HepG2 (cell line): ENCODE measurements at regions not wholly inside any gene's neighbourhood (a gene's known extent, or its start where the extent isn't known, plus 50 kb on each side); places are given as distances from the start of the nearest gene placed in this dataset.
A peak's percentile ranks its signal among the peaks of the same experiment; 100 is the strongest.

ENCODE experiments used
- ATF1 ChIP-seq: IDR thresholded peaks from 2 replicates; pipeline ENCODE4 v1.6.1; 2016; ENCODE audit warnings: mild to moderate bottlenecking, control low read depth
- EP300 ChIP-seq, 3 experiments: sonication (generic) in 1 of 3; formaldehyde crosslinking in 1 of 3; IDR thresholded peaks; 2 replicates each; pipeline versions ENCODE4 v1.5.1 to v1.6.1; 2011 to 2020; ENCODE audit warnings: low read depth in 2 of 3, low read length in 2 of 3, borderline replicate concordance in 1 of 3, improper control_type of control experiment in 1 of 3, mild to moderate bottlenecking in 1 of 3, missing genetic modification reagents in 1 of 3, moderate library complexity in 1 of 3
- ERF ChIP-seq: IDR thresholded peaks from 2 replicates; pipeline ENCODE4 v1.6.1; 2018; ENCODE audit warnings: missing biosample characterization, missing genetic modification reagents
- GTF2F1 ChIP-seq: fragments of 150-350 bp; IDR thresholded peaks from 2 replicates; pipeline ENCODE4 v1.6.1; 2014; ENCODE audit warnings: low read length
- HMG20A ChIP-seq: IDR thresholded peaks from 2 replicates; pipeline ENCODE4 v1.6.1; 2016; ENCODE audit warnings: borderline replicate concordance
- JUND ChIP-seq: sonication (generic); formaldehyde crosslinking; IDR thresholded peaks from 2 replicates; pipeline ENCODE4 v1.8.0; 2022; ENCODE audit warnings: mild to moderate bottlenecking, missing genetic modification reagents
- MAFK ChIP-seq, 2 experiments: IDR thresholded peaks in 1 of 2; conservative IDR thresholded peaks in 1 of 2; 2 replicates each; pipeline ENCODE4 v1.6.1; 2011; ENCODE audit warnings: improper control_type of control experiment in 2 of 2, low read length in 2 of 2
- MAZ ChIP-seq, 2 experiments: sonication (generic) in 1 of 2; formaldehyde crosslinking in 1 of 2; IDR thresholded peaks; 2 replicates each; pipeline versions ENCODE4 v1.5.0 to v1.6.1; 2012 to 2020; ENCODE audit warnings: low read depth in 2 of 2, mild to moderate bottlenecking in 2 of 2, borderline replicate concordance in 1 of 2, improper control_type of control experiment in 1 of 2, low read length in 1 of 2, missing genetic modification reagents in 1 of 2, moderate library complexity in 1 of 2
- MEIS1 ChIP-seq: sonication (generic); formaldehyde crosslinking; IDR thresholded peaks from 2 replicates; pipeline ENCODE4 v1.9.0; 2021; ENCODE audit warnings: mild to moderate bottlenecking, missing genetic modification reagents, moderate library complexity, borderline replicate concordance
- SIX1 ChIP-seq: sonication (generic); formaldehyde crosslinking; IDR thresholded peaks from 2 replicates; pipeline ENCODE4 v1.4.0; 2020; ENCODE audit warnings: missing genetic modification reagents, borderline replicate concordance
- SRY ChIP-seq: sonication (generic); formaldehyde crosslinking; IDR thresholded peaks from 2 replicates; pipeline ENCODE4 v1.8.0; 2022; ENCODE audit warnings: mild to moderate bottlenecking, missing genetic modification reagents
- SUZ12 ChIP-seq: fragments of 150-350 bp; IDR thresholded peaks from 2 replicates; pipeline ENCODE4 v1.6.1; 2014; ENCODE audit warnings: low read depth, low read length
- ZFAT ChIP-seq: sonication (generic); formaldehyde crosslinking; conservative IDR thresholded peaks from 2 replicates; pipeline ENCODE4 v1.8.1; 2023; ENCODE audit warnings: missing genetic modification reagents, inconsistent platforms
- ZFP37 ChIP-seq: sonication (generic); formaldehyde crosslinking; IDR thresholded peaks from 2 replicates; pipeline ENCODE4 v1.4.0; 2020; ENCODE audit warnings: missing genetic modification reagents, borderline replicate concordance
- ZKSCAN1 ChIP-seq: fragments of 150-350 bp; IDR thresholded peaks from 2 replicates; pipeline ENCODE4 v1.6.1; 2014; ENCODE audit warnings: low read length
- ZNF296 ChIP-seq: sonication (generic); formaldehyde crosslinking; conservative IDR thresholded peaks from 2 replicates; pipeline ENCODE4 v1.5.0; 2020; ENCODE audit warnings: mild to moderate bottlenecking, missing genetic modification reagents
- ZNF556 ChIP-seq: sonication (generic); formaldehyde crosslinking; IDR thresholded peaks from 2 replicates; pipeline ENCODE4 v1.4.0; 2020; ENCODE audit warnings: mild to moderate bottlenecking, missing genetic modification reagents, borderline replicate concordance
- ZNF567 ChIP-seq: sonication (generic); formaldehyde crosslinking; IDR thresholded peaks from 2 replicates; pipeline ENCODE4 v1.8.1; 2023; ENCODE audit warnings: mild to moderate bottlenecking, missing genetic modification reagents, borderline replicate concordance
- ZSCAN22 ChIP-seq: sonication (generic); formaldehyde crosslinking; IDR thresholded peaks from 2 replicates; pipeline ENCODE4 v1.4.0; 2020; ENCODE audit warnings: mild to moderate bottlenecking, missing genetic modification reagents
- TF ChIP-seq, protein P1 (sequence below), 2 experiments: sonication (generic) in 1 of 2; formaldehyde crosslinking in 1 of 2; IDR thresholded peaks; 2 replicates each; pipeline versions ENCODE4 v1.4.0 to v1.6.1; 2018 to 2020; ENCODE audit warnings: missing genetic modification reagents in 2 of 2, borderline replicate concordance in 1 of 2, low read depth in 1 of 2, mild to moderate bottlenecking in 1 of 2, missing biosample characterization in 1 of 2
- TF ChIP-seq, protein P2 (sequence below): sonication (generic); formaldehyde crosslinking; IDR thresholded peaks from 2 replicates; pipeline ENCODE4 v1.4.0; 2020; ENCODE audit warnings: missing genetic modification reagents
- TF ChIP-seq, protein P3 (sequence below): IDR thresholded peaks from 2 replicates; pipeline ENCODE4 v1.6.1; 2016

DNA sequence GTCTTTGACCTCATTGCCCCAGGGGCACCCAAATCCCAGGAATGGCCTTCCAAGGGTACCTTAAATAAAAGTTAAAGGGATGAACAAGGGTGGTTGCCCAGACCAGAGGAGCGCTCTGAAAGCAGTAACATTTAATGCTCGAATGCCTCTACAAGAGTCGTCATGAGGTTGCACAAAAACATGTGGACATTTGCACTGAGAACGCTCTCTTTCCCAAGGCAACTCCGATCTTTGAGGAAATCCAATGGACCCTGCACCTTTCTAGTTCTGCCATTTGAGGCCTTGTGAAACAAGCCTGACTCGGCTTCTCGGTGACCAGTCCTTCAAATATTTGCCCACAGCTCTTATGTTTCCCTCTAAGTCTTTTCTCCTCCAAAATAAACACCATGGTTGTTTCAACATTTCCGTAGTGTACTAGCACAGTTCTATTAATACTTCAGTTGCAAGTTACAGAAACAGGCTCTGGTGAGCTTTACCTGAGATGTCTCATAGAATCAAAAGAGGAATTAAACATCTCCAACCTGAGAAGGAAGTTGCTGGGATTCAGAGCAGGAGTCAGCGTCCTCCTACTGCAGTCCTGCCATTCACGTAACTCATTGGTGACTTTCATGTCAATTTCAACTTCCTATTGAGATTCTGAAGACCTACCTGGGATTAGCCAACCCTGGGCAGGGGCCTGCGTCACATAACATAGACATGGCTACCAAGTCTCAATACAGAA lies 168.8 kb upstream of the RAI14 start (continued):
- TF ChIP-seq, protein P1, sequence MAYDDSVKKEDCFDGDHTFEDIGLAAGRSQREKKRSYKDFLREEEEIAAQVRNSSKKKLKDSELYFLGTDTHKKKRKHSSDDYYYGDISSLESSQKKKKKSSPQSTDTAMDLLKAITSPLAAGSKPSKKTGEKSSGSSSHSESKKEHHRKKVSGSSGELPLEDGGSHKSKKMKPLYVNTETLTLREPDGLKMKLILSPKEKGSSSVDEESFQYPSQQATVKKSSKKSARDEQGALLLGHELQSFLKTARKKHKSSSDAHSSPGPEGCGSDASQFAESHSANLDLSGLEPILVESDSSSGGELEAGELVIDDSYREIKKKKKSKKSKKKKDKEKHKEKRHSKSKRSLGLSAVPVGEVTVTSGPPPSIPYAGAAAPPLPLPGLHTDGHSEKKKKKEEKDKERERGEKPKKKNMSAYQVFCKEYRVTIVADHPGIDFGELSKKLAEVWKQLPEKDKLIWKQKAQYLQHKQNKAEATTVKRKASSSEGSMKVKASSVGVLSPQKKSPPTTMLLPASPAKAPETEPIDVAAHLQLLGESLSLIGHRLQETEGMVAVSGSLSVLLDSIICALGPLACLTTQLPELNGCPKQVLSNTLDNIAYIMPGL (CRISPR knock-in tag; IDR thresholded peaks at IDR 0.05; ENCODE audit: borderline replicate concordance in 1 of 2, low read depth in 1 of 2): peak; percentile 45 to 51; a peak in 2 of 4 replicates
- TF ChIP-seq GTF2F1 (no peak), ZNF296 (0 out of 2 replicates have a peak, but pooled peaks have one; percentile 34), MAFK (conservative IDR thresholded peaks at IDR 0.05 in 1 of 2, IDR thresholded peaks at IDR 0.05 in 1 of 2; ENCODE audit: low read length in 2 of 2) (peak; percentile 19 to 23; a peak in 1 of 4 replicates), ATF1 (peak; percentile 72), SIX1 (CRISPR knock-in tag) (peak; percentile 94), MEIS1 (CRISPR knock-in tag) (0 out of 2 replicates have a peak, but pooled peaks have one; percentile 52), ZSCAN22 (CRISPR knock-in tag) (no peak), ZFAT (CRISPR knock-in tag) (no peak), HMG20A (CRISPR knock-in tag) (peak; percentile 89), JUND (CRISPR knock-in tag) (peak; percentile 43; the same call in 1 of the 2 replicates), MAZ (IDR thresholded peaks at IDR 0.05; ENCODE audit: borderline replicate concordance, low read depth, low read length) (no peak), MAZ (CRISPR knock-in tag; IDR thresholded peaks at IDR 0.05; ENCODE audit: low read depth) (peak; percentile 65; the same call in 1 of the 2 replicates), ZNF556 (CRISPR knock-in tag) (peak; percentile 80; the same call in 1 of the 2 replicates), ZKSCAN1 (no peak), ZFP37 (no peak), ZNF567 (CRISPR knock-in tag) (no peak), EP300 (IDR thresholded peaks at IDR 0.05; ENCODE audit: low read depth in 2 of 2, low read length in 2 of 2) (peak in 1 of 2 experiments; percentile 95; a peak in 3 of 4 replicates), EP300 (CRISPR knock-in tag; IDR thresholded peaks at IDR 0.05; ENCODE audit: borderline replicate concordance) (peak; percentile 84; the same call in 1 of the 2 replicates), SUZ12 (no peak), SRY (CRISPR knock-in tag) (no peak), ERF (CRISPR knock-in tag) (peak; percentile 45; the same call in 1 of the 2 replicates)
- TF ChIP-seq, protein P2, sequence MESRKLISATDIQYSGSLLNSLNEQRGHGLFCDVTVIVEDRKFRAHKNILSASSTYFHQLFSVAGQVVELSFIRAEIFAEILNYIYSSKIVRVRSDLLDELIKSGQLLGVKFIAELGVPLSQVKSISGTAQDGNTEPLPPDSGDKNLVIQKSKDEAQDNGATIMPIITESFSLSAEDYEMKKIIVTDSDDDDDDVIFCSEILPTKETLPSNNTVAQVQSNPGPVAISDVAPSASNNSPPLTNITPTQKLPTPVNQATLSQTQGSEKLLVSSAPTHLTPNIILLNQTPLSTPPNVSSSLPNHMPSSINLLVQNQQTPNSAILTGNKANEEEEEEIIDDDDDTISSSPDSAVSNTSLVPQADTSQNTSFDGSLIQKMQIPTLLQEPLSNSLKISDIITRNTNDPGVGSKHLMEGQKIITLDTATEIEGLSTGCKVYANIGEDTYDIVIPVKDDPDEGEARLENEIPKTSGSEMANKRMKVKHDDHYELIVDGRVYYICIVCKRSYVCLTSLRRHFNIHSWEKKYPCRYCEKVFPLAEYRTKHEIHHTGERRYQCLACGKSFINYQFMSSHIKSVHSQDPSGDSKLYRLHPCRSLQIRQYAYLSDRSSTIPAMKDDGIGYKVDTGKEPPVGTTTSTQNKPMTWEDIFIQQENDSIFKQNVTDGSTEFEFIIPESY (CRISPR knock-in tag): 0 out of 2 replicates have a peak, but pooled peaks have one; percentile 8
- TF ChIP-seq, protein P3, sequence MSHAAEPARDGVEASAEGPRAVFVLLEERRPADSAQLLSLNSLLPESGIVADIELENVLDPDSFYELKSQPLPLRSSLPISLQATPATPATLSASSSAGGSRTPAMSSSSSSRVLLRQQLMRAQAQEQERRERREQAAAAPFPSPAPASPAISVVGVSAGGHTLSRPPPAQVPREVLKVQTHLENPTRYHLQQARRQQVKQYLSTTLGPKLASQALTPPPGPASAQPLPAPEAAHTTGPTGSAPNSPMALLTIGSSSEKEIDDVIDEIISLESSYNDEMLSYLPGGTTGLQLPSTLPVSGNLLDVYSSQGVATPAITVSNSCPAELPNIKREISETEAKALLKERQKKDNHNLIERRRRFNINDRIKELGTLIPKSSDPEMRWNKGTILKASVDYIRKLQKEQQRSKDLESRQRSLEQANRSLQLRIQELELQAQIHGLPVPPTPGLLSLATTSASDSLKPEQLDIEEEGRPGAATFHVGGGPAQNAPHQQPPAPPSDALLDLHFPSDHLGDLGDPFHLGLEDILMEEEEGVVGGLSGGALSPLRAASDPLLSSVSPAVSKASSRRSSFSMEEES (CRISPR knock-in tag): peak; percentile 79
